AG09309 (cell line): ENCODE measurements at regions not wholly inside any gene's neighbourhood (a gene's known extent, or its start where the extent isn't known, plus 50 kb on each side); places are given as distances from the start of the nearest gene placed in this dataset.

Experiments used
- DNase-seq: peaks from one replicate; pipeline ENCODE4 v3.0.0-alpha.2; 2010; ENCODE audit warnings: low read depth
- H3K4me3 ChIP-seq: 2 replicates; pipeline ENCODE4 v1.5.1; 2011; ENCODE audit warnings: mild to moderate bottlenecking, low read depth, low read length, moderate library complexity; ENCODE audit not compliant: control insufficient read depth
- CTCF ChIP-seq: IDR thresholded peaks from 2 replicates; pipeline ENCODE4 v1.5.1; 2011; ENCODE audit warnings: mild to moderate bottlenecking, low read depth, low read length, inconsistent platforms; ENCODE audit not compliant: insufficient read depth, control insufficient read depth; ENCODE audit errors: missing control alignments

- peak; percentile 72 for DNase-seq
Observed at GRCh38 chr13:20351281-20352022, 119.3 kb upstream of the GJB6 start.

GRCh38 chr13:20350819-20351218 lies 118.7 kb upstream of the GJB6 start:
- TF ChIP-seq CTCF = no peak
- no peak for DNase-seq
- no peak overlapping the region for H3K4me3 ChIP-seq

More at GRCh38 chr13:20351281-20352022, 119.3 kb upstream of the GJB6 start:
- H3K4me3 ChIP-seq = no peak overlapping the region
- no peak for TF ChIP-seq CTCF

- no peak overlapping the region for H3K4me3 ChIP-seq
- TF ChIP-seq CTCF = no peak
- no peak for DNase-seq
Observed at GRCh38 chr13:20350382-20350763, 118.3 kb upstream of the GJB6 start.

GRCh38 chr13:20349564-20350381 lies 117.7 kb upstream of the GJB6 start:
- TF ChIP-seq CTCF = no peak
- no peak overlapping the region for H3K4me3 ChIP-seq
- no peak for DNase-seq

GRCh38 chr13:20348645-20349408 lies 116.7 kb upstream of the GJB6 start:
- no peak overlapping the region for H3K4me3 ChIP-seq
- DNase-seq = no peak
- TF ChIP-seq CTCF = no peak

- no peak for DNase-seq
- TF ChIP-seq CTCF = no peak
- H3K4me3 ChIP-seq = no peak overlapping the region
Observed at GRCh38 chr13:20348018-20348417, 115.9 kb upstream of the GJB6 start.
